Stimulated activated CD4-positive, alpha-beta T cell treated with anti-CD3 and anti-CD28 coated beads, Interleukin-4, amount 100 ng/mL, for 24 hours (primary cell): ENCODE measurements at regions not wholly inside any gene's neighbourhood (a gene's known extent, or its start where the extent isn't known, plus 50 kb on each side); places are given as distances from the start of the nearest gene placed in this dataset.

Experiments
- DNase-seq: peaks from one replicate; pipeline ENCODE4 v3.0.0-alpha.2; 2020

DNA sequence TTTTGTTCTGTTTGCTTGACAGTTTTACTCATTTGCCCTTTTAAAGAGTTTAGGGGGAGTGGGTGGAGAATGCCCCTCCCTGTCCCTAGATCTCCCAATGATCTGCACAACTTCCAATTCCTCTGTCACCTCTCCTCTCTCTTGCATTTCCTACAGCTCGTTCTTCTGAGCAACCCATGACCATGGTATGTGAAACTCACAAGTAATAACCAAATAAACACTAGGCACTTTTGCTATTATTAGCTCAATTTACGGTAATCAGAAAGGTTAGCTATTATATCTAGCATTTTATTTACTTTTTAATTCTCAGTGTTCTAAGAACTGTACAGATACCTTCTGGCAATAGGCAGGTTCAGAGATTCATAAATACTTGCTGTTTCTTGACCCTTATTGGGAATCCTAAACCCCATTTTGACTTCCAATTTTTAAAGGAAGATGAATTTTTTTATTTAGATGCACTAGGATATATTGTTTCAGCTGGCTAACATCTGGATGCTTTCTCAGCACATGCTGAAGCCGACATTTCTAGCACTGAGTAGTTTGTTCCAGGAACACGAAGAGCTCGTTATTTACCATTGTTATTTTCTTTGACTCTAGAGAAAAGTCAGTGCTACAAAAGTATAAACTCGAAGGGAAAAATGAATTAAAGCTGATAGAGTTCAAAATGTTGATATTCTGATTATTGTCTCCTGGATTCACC is 194.7 kb upstream of the TLL1 start:
- no peak for DNase-seq

DNA sequence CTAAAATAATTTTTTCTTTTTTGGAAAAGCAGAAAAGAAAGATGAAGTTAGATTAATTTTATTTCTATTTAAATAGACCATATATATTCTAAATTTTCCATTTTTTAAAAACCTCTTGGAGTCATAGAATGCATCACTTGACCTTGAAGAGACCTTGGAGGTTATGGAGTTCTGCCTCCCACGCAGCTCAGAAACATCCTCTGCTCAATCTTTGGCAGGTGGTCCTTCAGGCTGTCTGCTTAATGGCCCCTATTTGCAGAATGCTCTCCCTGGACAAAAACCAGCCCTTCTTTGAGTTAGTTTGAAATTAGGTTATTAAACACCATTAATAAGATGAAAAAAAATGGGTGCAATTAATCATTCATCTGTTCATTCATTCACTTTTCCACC is 194.1 kb upstream of the TLL1 start:
- no peak for DNase-seq

DNA sequence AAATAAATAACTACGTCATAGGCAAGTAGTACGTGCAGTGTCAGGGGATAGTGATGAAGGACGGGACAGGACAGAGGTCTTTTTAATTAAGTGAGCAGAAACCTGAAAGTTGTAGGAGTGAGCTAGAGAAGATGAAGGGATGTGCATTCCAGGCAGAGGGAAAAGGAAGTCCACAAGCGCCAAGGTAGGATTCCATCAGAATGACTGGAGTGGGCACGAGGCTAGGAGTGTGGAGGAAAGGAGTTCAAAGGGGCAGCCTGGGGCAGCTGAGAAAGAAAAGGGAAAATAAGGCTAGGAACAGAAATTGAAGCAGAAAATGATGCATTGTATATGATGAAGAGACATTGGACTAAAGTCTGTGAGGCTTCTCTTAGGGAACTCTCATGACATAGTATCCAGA is 192.2 kb upstream of the TLL1 start:
- DNase-seq: no peak

DNA sequence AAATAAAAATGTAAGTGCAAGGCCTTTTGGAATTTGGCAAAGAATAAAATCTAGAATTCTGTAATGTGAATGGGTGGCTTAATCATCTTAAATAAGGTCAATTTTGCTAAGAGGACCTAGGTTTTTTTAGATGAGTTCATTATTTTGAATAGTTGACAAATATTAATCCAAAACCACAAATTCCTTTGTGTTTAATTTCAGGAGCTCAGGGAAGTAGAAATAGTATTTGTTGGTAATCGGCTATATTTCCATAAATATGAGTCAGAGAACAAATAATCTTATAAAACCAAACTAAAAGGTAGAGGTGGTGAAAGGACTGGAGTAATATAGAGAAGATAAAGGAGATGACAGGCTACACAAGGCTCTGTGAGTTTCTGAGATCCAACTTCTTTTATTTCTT is 190.4 kb upstream of the TLL1 start:
- no peak for DNase-seq

DNA sequence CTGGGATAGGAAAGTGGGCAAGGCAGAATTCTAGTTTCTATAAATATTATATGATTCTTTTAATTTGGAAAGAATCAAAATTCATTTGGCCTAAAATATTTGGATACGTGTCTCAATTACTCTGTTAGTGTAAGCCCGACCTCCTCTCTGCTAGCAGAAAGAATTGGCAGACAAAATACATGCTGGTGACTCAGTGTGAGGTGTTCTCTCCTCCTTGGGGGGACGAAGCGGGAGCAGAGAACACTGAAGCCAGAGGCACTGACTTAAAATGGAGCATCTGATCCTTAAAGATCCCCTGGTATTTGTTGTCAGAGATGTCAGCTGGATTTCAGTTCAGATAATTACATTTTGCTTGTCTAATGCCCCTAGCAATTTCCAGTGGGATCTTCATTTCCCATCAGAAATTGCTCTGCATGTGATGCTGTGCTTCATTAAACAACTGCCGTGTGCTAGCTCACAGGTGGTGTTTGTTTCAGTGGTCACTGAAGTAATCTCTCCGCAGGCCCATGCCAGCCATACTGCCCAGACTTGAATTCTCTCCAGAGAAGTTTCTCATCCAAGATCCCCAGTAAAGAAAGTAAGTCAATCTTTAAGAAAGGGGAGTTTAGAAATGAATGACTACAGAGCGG is 188.7 kb upstream of the TLL1 start:
- no peak for DNase-seq

DNA sequence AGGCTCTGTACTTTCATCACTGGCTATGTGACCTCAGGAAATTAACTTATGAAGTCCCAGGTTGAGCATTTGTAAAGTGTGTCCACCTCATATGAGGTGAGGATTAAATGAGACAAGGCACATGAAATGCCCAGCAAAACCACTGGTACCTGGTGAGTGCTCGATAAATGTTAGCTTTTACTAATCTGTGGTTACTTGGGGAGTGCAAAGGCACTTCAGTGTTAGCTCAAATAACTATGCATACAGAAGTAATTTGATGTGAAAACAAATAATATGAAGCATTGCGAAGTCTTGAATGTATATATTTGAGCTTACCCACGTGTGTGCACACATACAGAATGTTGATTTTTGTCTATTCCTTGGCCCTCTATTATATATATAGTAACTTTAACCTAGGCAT is 186.3 kb upstream of the TLL1 start:
- no peak for DNase-seq

DNA sequence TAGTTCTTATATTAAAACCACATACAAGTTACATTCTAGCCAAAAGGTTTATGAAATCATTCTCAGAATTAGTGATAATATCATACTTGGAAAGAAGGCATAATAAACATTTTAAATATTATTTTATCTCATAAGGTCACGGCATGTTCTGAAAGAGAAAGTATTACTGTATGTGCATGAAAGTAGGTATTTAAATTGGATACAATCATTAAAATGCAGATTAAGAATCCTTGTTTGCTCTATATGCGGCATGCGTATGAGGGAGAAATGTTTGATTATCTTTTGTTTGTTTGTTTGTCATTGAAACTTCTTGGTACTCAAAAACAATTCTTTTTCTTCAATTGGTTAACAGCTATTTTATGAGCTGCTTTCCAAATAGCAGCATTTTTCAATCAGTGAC is 183.9 kb upstream of the TLL1 start:
- no peak for DNase-seq

DNA sequence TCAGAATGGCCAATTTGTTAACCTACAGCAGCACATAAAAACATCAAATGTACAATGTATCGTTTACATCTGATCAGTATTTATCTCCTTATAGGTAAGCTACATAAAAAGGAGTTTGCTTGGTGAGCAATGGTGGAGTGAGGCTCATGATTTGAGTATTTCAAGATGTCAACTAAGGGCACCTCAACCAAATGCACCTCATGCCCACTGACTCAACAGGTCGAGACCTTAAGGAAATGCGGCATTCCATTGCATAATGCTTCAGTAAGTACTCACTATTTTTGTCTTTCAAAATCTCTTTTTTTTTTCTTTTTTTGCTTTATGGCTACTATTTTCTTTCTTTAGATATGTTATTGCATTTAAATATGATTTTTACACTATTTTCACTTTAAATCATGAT is 181.0 kb upstream of the TLL1 start:
- DNase-seq: no peak

DNA sequence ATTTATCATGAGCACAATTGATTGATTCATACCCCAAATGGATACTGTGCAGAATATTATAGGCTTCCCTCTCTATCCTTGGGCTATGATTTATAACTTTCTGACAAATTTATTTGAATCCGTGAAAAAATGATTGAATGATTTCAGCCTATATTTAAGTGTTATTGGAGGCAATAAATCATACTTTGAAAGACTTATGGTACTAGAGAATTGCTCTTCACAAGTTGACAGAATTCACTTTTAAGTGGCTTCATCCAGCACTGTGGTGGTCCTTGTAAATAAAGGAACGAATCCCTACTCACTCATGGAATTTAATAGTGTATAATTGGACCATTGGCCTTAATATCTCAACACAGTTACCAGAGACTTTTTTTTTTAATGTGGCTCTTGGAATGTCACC is 174.8 kb upstream of the TLL1 start:
- no peak for DNase-seq

DNA sequence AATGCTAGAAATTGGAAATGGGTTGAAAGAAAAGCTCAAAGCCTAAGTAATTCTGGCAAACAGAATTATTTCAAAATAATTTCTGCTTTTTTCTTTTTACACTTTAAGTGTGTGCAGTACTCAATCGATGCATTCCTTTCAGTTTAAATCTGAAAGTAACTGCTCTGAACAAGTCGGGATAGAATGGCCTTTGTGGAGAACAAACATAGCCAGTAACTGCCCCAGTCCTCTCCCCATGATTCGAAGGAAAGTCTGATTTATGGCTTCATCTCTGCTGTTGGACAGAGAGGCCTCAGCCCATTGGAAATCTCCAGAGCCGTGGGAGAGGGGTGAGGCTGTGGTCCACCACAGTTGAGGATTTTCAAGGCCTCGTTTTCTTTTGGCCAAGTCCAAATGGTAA is 174.0 kb upstream of the TLL1 start:
- no peak for DNase-seq

DNA sequence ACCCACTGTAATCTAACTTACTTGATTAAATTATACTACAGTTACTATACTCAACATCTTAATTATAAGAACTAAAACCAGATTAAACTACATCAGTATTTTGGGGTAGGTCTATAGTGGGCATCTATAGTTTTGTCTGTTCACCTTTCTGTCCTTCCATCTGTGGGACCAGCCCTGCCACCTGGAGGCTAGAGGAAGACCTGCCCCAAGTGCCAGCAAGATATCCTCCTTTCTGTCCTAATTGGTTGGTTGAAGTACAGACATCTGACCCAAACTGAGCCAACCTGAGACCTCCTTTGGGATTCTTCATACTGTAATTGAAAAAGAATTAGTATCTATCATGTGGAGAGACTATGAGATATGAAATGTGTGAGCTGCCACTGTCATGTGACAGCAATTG is 172.2 kb upstream of the TLL1 start:
- DNase-seq: no peak

DNA sequence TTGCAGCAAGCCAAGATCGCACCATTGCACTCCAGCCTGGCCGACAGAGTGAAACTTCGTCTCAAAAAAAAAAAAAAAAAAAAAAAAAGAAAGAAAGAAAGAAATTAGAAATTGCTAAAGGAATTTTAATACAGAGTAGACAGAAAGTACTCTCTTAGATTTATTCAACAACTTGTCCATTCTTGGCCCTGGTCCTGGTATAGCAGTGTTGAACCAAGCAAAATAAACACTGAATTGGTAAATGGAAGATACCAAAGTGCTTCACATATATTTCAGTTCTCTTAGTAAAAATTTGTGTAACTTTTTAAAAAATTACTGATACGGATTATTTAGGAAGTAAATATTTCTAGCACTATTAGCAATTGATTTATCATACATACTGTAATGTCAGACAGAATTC is 165.9 kb upstream of the TLL1 start:
- no peak for DNase-seq

DNA sequence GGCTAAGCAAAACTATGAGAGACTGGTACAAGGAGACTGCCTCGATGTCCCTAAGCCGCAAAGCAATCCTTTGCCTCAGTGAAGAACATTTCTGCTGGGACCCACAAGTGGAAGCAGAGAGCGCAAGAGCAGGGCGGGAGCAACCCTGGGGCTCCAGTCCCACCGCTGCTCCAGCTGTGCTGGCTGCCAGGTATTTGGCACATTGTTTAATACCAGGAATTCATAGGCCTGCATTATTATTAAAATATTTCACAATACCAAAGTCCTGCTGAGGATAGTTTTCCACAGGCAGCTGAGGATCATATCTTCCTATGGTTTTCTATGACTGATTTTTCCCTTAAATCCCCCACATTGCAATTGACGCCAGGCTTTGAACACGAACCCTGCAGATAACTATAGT is 163.5 kb upstream of the TLL1 start:
- no peak for DNase-seq

DNA sequence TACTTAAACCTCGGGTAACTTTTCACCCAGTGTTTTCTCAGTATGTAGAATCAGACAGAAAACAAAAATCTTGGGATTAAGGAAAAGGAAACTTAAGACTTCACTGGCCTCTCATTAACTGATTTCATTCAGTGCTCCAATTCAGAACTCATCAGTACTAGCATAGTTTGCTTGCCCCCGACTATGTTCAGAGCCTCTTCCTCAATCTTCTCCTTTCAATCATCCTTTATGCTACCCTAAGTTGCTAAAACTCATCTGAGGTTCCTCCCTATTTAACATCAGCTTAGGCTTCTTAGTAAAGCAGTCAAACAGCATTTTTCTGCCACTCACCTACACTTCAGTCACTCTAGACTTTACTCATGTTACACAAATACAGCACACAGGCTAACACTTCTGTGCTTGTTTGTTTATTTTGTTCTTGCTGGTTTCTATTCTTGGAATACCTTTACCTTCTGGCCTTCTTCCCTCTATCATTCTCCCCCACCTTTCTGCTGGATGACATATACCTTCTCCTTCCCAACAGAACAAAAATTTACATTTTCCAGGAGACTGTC is 163.0 kb upstream of the TLL1 start:
- DNase-seq: no peak

DNA sequence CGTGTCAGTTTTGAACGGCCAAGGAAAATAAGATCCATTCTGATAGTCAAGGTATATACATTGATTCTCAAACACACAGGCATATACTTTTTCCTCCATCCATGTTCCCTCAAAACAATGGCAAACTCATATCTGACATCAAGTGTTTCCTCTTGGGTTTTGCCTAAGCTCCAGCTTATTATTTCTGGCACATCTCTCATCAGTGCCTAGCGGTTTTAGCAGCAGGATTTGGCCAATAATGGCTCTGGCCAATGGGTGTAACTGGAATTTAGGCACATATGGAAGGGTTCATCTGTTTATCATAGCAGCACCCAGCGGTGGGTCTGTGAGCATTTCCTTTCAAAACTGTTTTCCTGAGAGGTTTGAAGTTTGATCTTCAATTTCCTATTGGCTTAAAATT is 161.6 kb upstream of the TLL1 start:
- DNase-seq: no peak

DNA sequence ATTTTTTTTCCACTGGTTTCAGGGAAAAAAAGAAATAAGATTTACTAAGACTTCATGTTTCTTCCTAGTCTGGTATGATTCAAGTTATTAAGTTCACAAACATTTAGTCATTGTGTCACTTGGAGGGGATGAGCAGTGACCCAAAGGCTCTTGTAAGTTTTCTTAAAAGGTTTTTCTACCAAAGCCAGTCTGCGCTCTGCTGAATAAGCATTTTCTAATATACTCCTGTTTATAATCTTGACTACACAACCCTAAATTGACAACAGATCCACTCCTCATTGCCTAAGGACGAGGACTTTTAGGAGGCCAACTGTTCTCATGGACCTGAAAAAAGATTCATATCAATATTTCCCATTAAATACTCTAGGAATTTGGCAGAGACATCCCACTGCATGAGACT is 161.1 kb upstream of the TLL1 start:
- DNase-seq: no peak

DNA sequence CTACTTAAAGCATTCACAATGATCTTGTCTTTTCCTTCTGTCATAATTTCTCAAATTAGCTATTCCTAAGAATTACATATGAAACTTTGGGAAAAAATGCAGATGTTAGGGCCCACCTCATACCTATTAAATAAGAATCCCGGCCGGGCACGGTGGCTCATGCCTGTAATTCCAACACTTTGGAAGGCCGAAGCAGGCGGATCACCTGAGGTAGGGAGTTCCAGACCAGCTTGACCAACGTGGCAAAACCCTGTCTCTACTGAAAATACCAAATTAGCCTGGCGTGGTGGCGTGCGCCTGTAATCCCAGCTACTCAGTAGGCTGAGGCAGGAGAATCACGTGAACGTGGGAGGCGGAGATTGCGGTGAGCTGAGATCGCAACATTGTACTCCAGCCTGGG is 158.4 kb upstream of the TLL1 start:
- DNase-seq: no peak

DNA sequence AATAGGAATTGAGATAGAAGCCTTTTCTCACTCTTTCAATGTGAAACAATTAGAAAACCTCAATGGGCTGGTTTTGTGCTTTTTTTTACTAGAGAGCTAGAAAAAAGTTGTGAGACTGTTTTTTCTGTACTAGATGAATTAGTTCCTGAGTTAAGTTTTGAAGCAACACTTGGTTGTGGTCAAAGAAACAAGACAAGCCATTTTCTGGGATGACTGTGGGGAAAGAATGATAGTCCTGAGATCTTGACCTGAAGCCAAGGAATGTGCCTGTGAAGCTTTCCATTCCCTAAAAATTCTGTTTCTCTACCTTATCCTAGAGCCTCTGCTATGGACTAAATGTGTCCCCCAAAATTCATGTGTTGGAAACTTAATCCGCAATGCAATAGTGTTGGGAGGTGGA is 157.8 kb upstream of the TLL1 start:
- DNase-seq: no peak

DNA sequence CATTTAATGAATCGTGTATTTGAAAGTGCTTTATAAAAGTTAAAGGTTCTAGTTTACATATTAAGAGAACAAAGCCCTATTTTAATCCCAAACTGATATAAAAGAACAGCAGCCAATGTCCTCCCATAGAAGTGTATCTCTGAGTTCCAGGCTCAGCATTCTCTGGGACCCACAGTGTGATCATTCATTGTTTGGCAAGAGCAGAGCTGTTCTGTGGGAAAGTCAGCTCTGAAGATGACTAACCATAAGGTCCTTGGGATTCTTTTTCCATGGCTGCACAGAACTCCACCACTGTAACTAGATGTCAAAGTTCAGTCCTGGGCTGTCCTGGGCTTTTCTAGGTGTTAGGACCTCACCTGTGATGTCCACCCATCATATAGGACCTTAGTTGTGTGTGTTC is 157.0 kb upstream of the TLL1 start:
- no peak for DNase-seq

DNA sequence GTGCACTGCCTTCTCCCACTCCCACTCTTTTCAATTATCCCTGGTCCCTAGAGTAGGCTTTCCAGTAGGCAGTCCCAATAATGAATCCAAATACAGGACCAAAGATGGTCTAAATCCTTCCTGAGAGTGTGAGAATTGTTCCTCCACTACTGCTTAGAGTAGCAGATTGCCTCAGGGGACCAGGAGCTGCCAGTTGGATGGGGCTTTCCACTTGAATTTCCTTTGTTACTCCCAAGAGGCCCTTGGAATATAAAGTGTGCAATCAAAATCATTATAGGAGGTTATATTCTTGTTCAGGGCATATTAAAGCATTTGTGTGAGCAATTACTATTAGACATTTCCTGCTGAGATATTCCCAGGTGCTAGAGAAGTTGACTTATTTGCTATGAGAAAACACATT is 156.6 kb upstream of the TLL1 start:
- no peak for DNase-seq

DNA sequence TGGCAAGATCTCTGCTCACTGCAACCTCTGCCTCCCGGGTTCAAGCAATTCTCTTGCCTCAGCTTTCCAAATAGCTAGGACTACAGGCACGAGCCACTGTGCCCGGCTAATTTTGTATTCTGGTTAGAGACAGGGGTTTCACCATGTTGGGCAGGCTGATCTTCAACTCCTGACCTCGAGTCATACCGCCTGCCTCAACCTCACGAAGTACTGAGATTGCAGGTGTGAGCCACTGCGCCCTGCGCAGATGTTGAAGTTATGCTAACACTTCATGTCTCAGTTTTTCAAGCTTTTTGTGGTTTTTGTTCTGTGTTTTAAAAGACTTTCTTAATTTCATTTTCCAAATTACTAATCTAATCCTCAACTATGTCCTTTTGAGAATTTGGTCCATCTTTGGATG is 154.4 kb upstream of the TLL1 start:
- no peak for DNase-seq

DNA sequence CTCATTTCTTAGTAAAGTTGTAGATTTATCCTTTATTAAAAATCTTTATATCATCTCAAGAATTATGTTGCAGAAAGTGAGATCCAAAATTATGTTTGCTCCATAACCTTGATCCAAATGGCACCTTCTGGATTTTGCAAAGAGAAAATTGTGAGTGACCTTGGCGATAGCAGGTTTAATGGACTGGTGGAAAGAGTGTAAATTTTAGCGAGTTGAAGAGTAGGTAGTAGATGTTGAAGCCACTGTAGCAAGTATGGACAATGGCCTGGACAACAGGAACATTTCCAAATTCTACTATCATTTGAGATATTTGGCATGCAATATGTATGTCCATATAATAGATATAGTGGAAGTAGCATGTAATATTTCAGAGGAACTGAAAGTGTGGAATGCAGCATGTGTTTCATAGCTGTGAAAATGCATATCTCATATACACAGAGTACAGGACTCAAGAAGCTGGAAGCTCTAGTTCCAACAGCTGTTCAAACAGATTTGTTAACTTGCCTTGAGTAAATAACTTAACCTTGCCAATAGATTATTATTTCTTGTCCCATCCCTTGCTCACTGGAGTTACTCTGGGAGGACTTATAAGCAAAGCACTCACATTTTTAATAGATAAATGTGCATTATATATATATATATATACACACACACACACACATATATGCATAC is 152.5 kb upstream of the TLL1 start:
- no peak for DNase-seq

DNA sequence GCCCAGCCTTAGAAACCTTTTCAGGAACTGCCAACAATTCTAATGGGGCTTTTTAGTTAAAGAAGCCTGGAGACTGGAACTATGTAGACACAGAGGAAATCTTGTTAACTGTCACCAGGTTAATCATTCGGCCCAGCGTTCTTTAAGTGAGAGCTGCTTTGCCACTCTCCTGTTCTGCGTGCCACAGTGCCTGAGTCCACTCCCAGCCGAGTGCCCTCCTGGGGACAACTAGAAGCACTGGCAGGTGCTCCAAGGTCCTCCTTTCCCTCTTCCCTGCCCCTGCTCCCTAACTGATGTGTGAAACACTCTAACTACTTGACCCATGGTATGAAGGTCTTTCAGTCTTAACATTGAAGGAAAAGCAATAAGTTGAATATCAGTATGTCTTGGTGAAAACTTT is 151.2 kb upstream of the TLL1 start:
- DNase-seq: no peak

DNA sequence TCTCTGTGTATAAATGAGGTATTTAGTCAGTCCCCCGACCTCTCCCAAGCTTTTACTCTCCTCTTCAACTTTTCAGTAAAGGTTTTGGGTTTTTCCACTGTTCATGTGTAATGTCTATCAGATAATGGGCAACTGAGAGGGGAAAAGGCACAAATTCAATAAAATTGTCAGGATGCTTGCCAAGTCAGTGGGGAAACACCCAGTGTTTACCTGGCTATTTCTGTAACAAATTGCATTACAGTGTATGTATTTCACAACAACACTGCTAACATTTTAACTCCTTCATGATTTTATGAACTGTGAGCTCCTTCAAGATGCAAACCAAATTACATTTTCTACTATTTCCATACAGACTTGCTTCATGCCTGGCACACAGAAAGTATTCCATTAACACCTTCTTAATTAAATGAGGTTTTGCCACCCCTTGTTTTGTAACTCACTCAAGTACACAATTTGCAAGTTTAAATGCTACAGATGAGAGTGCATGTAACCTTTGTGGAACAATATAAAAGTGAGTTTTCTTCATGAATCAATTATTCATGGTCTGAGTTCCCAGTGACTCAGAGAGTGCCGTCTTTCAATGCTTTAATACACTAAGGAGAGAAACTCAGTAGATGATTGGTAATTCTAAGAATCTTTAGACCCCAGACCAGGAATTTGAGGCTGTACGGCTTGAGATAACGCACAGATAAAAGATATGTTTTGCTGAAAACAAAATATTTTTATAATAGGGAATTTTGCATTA is 149.8 kb upstream of the TLL1 start:
- no peak for DNase-seq
